ENCODE measurements at regions not wholly inside any gene's neighbourhood (a gene's known extent, or its start where the extent isn't known, plus 50 kb on each side); places are given as distances from the start of the nearest gene placed in this dataset.

GRCh38 chr5:13019729-13020128, 924.8 kb downstream of the DNAH5 start:
- H2AK5ac ChIP-seq (ENCODE audit: low read length, severe bottlenecking): no peak overlapping the region
- no peak overlapping the region for H2BK15ac ChIP-seq (ENCODE audit: low read depth, poor library complexity, severe bottlenecking)
- H2AFZ ChIP-seq (ENCODE audit: low read depth, low read length): no peak overlapping the region
- H3K79me1 ChIP-seq (replicated peaks; ENCODE audit: low read length, poor library complexity, severe bottlenecking): no peaks in the 10 kb centered on the region
- H3K9me3 ChIP-seq (ENCODE audit: control insufficient read depth, low read length): peaks cover 2% of the 10 kb centered on the region
- H3K4me2 ChIP-seq (ENCODE audit: low read length, poor library complexity, severe bottlenecking): no peak overlapping the region
- no peaks in the 10 kb centered on the region for H3K4me1 ChIP-seq (ENCODE audit: control insufficient read depth, insufficient read depth, low read depth, low read length)
- H3K27me3 ChIP-seq (ENCODE audit: control insufficient read depth in 1 of 2, insufficient read depth in 1 of 2, low read length in 2 of 2): no peaks in the 10 kb centered on the region
- H3K4me3 ChIP-seq (ENCODE audit: insufficient read depth in 1 of 2, low read depth in 1 of 2, low read length in 2 of 2): no peak overlapping the region
- no peak overlapping the region for H4K91ac ChIP-seq (ENCODE audit: low read length)
- no peak overlapping the region for H3K9ac ChIP-seq (ENCODE audit: low read length)
- WGBS: 0% methylated on average over 1 of the region's 1 CpG
- no peak for DNase-seq
- H2BK5ac ChIP-seq (ENCODE audit: low read depth, low read length, poor library complexity, severe bottlenecking): no peak overlapping the region
- no peak overlapping the region for H3K27ac ChIP-seq (ENCODE audit: low read length, poor library complexity, severe bottlenecking)
- H3K14ac ChIP-seq (ENCODE audit: low read length in 2 of 2): no peak overlapping the region
- H4K8ac ChIP-seq (ENCODE audit: low read length): no peak overlapping the region
- H2BK12ac ChIP-seq (ENCODE audit: low read length in 2 of 2): no peak overlapping the region
- H3K18ac ChIP-seq (ENCODE audit: low read depth in 1 of 2, low read length in 2 of 2): no peak overlapping the region
- H3K36me3 ChIP-seq (ENCODE audit: control insufficient read depth in 1 of 2, insufficient read depth in 2 of 2, low read depth in 1 of 2, low read length in 2 of 2): no peaks in the 10 kb centered on the region
- no peak overlapping the region for H3K23ac ChIP-seq (ENCODE audit: low read length in 2 of 2)
- H3K4ac ChIP-seq (ENCODE audit: low read depth in 1 of 2, low read length in 2 of 2): no peak overlapping the region
- no peak overlapping the region for H2BK120ac ChIP-seq (ENCODE audit: low read depth, low read length)

DNA sequence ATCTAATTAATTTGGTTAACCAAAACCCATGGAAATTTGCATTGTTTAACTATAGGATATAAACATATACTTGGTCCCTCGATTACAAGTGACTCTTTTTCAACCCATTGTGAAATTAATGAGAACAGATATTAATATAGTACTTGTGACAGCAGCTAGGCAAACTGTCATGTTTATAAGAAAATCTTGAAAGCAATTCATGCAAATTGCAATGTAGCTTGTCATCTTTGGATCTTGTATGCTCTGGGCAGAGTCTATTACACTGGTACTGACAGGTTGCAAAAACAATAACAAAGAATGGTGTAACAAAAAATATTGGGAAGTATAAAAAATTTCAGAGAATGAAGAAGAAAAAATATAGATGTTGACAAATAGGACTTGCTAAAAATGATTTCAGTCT, 941.0 kb downstream of the DNAH5 start:
- no peak overlapping the region for H2BK5ac ChIP-seq (ENCODE audit: low read depth, low read length, poor library complexity, severe bottlenecking)

DNA sequence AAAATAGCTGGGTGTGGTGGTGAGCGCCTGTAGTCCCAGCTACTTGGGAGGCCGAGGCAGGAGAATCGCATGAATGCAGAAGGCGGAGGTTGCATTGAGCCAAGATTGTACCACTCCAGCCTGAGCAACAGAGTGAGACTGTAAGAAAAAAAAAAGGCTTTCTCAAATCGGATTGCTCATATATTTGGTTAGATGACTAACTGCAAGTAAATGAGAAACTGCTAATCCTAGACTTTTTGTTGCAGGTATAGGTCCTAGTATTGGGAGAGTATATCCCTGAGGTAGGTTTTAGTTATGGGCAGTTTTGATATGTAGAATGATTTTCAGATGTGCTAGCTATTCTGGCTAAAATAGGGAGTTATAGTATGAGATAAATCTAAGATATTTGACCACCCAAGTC, 944.8 kb downstream of the DNAH5 start:
- H2BK120ac ChIP-seq (ENCODE audit: low read depth, low read length): no peak overlapping the region

More for the DNA sequence above, 941.0 kb downstream of the DNAH5 start:
- Histone ChIP-seq H4K91ac (ENCODE audit: low read length) (no peak overlapping the region), H3K18ac (ENCODE audit: low read depth in 1 of 2, low read length in 2 of 2) (no peak overlapping the region), H3K4ac (ENCODE audit: low read depth in 1 of 2, low read length in 2 of 2) (no peak overlapping the region), H4K8ac (ENCODE audit: low read length) (no peak overlapping the region), H3K27me3 (ENCODE audit: control insufficient read depth in 1 of 2, insufficient read depth in 1 of 2, low read length in 2 of 2) (no peaks in the 10 kb centered on the region), H3K4me3 (ENCODE audit: insufficient read depth in 1 of 2, low read depth in 1 of 2, low read length in 2 of 2) (no peak overlapping the region), H3K4me1 (ENCODE audit: control insufficient read depth, insufficient read depth, low read depth, low read length) (no peaks in the 10 kb centered on the region), H2AK5ac (ENCODE audit: low read length, severe bottlenecking) (no peak overlapping the region), H2BK120ac (ENCODE audit: low read depth, low read length) (no peak overlapping the region), H2AFZ (ENCODE audit: low read depth, low read length) (no peak overlapping the region), H3K9me3 (ENCODE audit: control insufficient read depth, low read length) (peaks cover 6% of the 10 kb centered on the region), H2BK12ac (ENCODE audit: low read length in 2 of 2) (no peak overlapping the region), H3K27ac (ENCODE audit: low read length, poor library complexity, severe bottlenecking) (no peak overlapping the region), H3K36me3 (ENCODE audit: control insufficient read depth in 1 of 2, insufficient read depth in 2 of 2, low read depth in 1 of 2, low read length in 2 of 2) (no peaks in the 10 kb centered on the region), H3K4me2 (ENCODE audit: low read length, poor library complexity, severe bottlenecking) (no peak overlapping the region), H2BK15ac (ENCODE audit: low read depth, poor library complexity, severe bottlenecking) (no peak overlapping the region), H3K9ac (ENCODE audit: low read length) (no peak overlapping the region), H3K79me1 (replicated peaks; ENCODE audit: low read length, poor library complexity, severe bottlenecking) (no peaks in the 10 kb centered on the region), H3K14ac (ENCODE audit: low read length in 2 of 2) (no peak overlapping the region), H3K23ac (ENCODE audit: low read length in 2 of 2) (no peak overlapping the region)
- no CpG with 5 or more reads among the region's 1 CpG for WGBS
- DNase-seq: no peak

GRCh38 chr5:12985142-12985541, 959.3 kb downstream of the DNAH5 start:
- Histone ChIP-seq H3K18ac (ENCODE audit: low read depth in 1 of 2, low read length in 2 of 2) (no peak overlapping the region), H2BK12ac (ENCODE audit: low read length in 2 of 2) (no peak overlapping the region), H2BK120ac (ENCODE audit: low read depth, low read length) (no peak overlapping the region), H3K9ac (ENCODE audit: low read length) (no peak overlapping the region), H3K27me3 (ENCODE audit: control insufficient read depth in 1 of 2, insufficient read depth in 1 of 2, low read length in 2 of 2) (no peaks in the 10 kb centered on the region), H3K27ac (ENCODE audit: low read length, poor library complexity, severe bottlenecking) (no peak overlapping the region), H2AFZ (ENCODE audit: low read depth, low read length) (no peak overlapping the region), H3K79me1 (replicated peaks; ENCODE audit: low read length, poor library complexity, severe bottlenecking) (no peaks in the 10 kb centered on the region), H3K4me2 (ENCODE audit: low read length, poor library complexity, severe bottlenecking) (no peak overlapping the region), H2BK5ac (ENCODE audit: low read depth, low read length, poor library complexity, severe bottlenecking) (no peak overlapping the region), H3K4ac (ENCODE audit: low read depth in 1 of 2, low read length in 2 of 2) (no peak overlapping the region), H3K23ac (ENCODE audit: low read length in 2 of 2) (no peak overlapping the region), H2AK5ac (ENCODE audit: low read length, severe bottlenecking) (no peak overlapping the region), H3K4me1 (ENCODE audit: control insufficient read depth, insufficient read depth, low read depth, low read length) (no peaks in the 10 kb centered on the region), H3K9me3 (ENCODE audit: control insufficient read depth, low read length) (no peaks in the 10 kb centered on the region), H3K4me3 (ENCODE audit: insufficient read depth in 1 of 2, low read depth in 1 of 2, low read length in 2 of 2) (no peak overlapping the region), H2BK15ac (ENCODE audit: low read depth, poor library complexity, severe bottlenecking) (no peak overlapping the region), H3K36me3 (ENCODE audit: control insufficient read depth in 1 of 2, insufficient read depth in 2 of 2, low read depth in 1 of 2, low read length in 2 of 2) (no peaks in the 10 kb centered on the region), H4K91ac (ENCODE audit: low read length) (no peak overlapping the region), H3K14ac (ENCODE audit: low read length in 2 of 2) (no peak overlapping the region), H4K8ac (ENCODE audit: low read length) (no peak overlapping the region)
- WGBS: 86% methylated on average over 3 of the region's 4 CpGs
- no peak for DNase-seq

More for the DNA sequence above, 944.8 kb downstream of the DNAH5 start:
- DNase-seq: no peak
- Histone ChIP-seq H3K18ac (ENCODE audit: low read depth in 1 of 2, low read length in 2 of 2) (no peak overlapping the region), H3K4me1 (ENCODE audit: control insufficient read depth, insufficient read depth, low read depth, low read length) (no peaks in the 10 kb centered on the region), H3K23ac (ENCODE audit: low read length in 2 of 2) (no peak overlapping the region), H3K36me3 (ENCODE audit: control insufficient read depth in 1 of 2, insufficient read depth in 2 of 2, low read depth in 1 of 2, low read length in 2 of 2) (no peaks in the 10 kb centered on the region), H3K4me3 (ENCODE audit: insufficient read depth in 1 of 2, low read depth in 1 of 2, low read length in 2 of 2) (no peak overlapping the region), H3K79me1 (replicated peaks; ENCODE audit: low read length, poor library complexity, severe bottlenecking) (no peaks in the 10 kb centered on the region), H4K91ac (ENCODE audit: low read length) (no peak overlapping the region), H3K9ac (ENCODE audit: low read length) (no peak overlapping the region), H3K27ac (ENCODE audit: low read length, poor library complexity, severe bottlenecking) (no peak overlapping the region), H2AFZ (ENCODE audit: low read depth, low read length) (no peak overlapping the region), H2BK5ac (ENCODE audit: low read depth, low read length, poor library complexity, severe bottlenecking) (no peak overlapping the region), H3K4ac (ENCODE audit: low read depth in 1 of 2, low read length in 2 of 2) (no peak overlapping the region), H3K4me2 (ENCODE audit: low read length, poor library complexity, severe bottlenecking) (no peak overlapping the region), H2BK12ac (ENCODE audit: low read length in 2 of 2) (no peak overlapping the region), H3K27me3 (ENCODE audit: control insufficient read depth in 1 of 2, insufficient read depth in 1 of 2, low read length in 2 of 2) (no peaks in the 10 kb centered on the region), H2BK15ac (ENCODE audit: low read depth, poor library complexity, severe bottlenecking) (no peak overlapping the region), H3K9me3 (ENCODE audit: control insufficient read depth, low read length) (peaks cover 6% of the 10 kb centered on the region), H4K8ac (ENCODE audit: low read length) (no peak overlapping the region), H2AK5ac (ENCODE audit: low read length, severe bottlenecking) (no peak overlapping the region), H3K14ac (ENCODE audit: low read length in 2 of 2) (no peak overlapping the region)
- 88% methylated on average over 5 of the region's 5 CpGs for WGBS

All from mesenchymal stem cell (in vitro differentiated cells and primary cell).